ENCODE measurements at regions not wholly inside any gene's neighbourhood (a gene's known extent, or its start where the extent isn't known, plus 50 kb on each side); places are given as distances from the start of the nearest gene placed in this dataset.

DNA sequence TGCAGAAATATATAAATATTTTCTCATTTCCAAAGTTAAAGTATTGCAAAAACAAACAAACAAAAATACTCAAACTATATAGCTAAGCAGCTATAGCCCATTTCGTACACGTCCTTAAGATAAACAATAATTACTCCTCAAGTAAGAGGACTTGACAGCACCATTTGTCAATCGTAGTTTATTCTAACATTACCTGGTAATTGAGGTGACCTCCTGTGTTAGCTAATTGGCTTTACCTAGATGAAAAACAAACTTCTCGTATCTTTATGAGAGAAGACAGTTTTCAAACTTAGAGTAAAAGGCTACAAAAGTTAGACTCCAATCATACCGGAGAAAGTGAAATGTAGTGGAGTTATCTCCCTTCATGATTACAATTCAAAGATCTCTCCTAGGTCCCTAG, 1876.1 kb upstream of the PCDH20 start:
- TF ChIP-seq, protein P1, sequence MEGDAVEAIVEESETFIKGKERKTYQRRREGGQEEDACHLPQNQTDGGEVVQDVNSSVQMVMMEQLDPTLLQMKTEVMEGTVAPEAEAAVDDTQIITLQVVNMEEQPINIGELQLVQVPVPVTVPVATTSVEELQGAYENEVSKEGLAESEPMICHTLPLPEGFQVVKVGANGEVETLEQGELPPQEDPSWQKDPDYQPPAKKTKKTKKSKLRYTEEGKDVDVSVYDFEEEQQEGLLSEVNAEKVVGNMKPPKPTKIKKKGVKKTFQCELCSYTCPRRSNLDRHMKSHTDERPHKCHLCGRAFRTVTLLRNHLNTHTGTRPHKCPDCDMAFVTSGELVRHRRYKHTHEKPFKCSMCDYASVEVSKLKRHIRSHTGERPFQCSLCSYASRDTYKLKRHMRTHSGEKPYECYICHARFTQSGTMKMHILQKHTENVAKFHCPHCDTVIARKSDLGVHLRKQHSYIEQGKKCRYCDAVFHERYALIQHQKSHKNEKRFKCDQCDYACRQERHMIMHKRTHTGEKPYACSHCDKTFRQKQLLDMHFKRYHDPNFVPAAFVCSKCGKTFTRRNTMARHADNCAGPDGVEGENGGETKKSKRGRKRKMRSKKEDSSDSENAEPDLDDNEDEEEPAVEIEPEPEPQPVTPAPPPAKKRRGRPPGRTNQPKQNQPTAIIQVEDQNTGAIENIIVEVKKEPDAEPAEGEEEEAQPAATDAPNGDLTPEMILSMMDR (IDR thresholded peaks at IDR 0.05): no peak
- TF ChIP-seq ZFX (IDR thresholded peaks at IDR 0.05; ENCODE audit: borderline replicate concordance): no peak

Measured in 22Rv1 (cell line).